SK-N-SH (cell line): ENCODE measurements at regions not wholly inside any gene's neighbourhood (a gene's known extent, or its start where the extent isn't known, plus 50 kb on each side); places are given as distances from the start of the nearest gene placed in this dataset.

Source experiments
- CTCF ChIA-PET: fragments of 300-600, 350-600 bp; formaldehyde crosslinking; extraction: SDS; loops from one replicate; lab custom pipeline; 2021; lab: Yijun Ruan, JAX
- POLR2A ChIA-PET: fragments of 350-600 bp; sonication (Branson Sonifier 250); formaldehyde crosslinking; extraction: SDS; loops from one replicate; lab custom pipeline; 2020; ENCODE audit warnings: antibody characterized with exemption, inconsistent platforms; lab: Yijun Ruan, JAX
- DNase-seq: peaks from one replicate; pipeline ENCODE4 v3.0.0; 2012
- H2AFZ ChIP-seq: fragments of 200-600 bp; sonication (generic); 2 replicates; pipeline ENCODE4 v1.8.1; 2016; ENCODE audit warnings: antibody characterized with exemption, mild to moderate bottlenecking, low read depth
- H3F3A ChIP-seq: fragments of 200-600 bp; sonication (generic); replicated peaks from 2 replicates; pipeline ENCODE3; 2016; ENCODE audit warnings: antibody characterized with exemption, mild to moderate bottlenecking; ENCODE audit not compliant: insufficient read depth
- H3K27ac ChIP-seq, 2 experiments: fragments of 200-500 bp in 1 of 2; fragments of 200-600 bp in 1 of 2; sonication (Bioruptor generic) in 1 of 2; sonication (generic), shearing (Covaris generic) in 1 of 2; 2 replicates each; pipeline versions ENCODE4 v1.5.1 to v1.6.1; 2014 to 2016; ENCODE audit warnings: low read depth in 2 of 2, inconsistent platforms in 1 of 2, low read length in 1 of 2, mild to moderate bottlenecking in 1 of 2, mixed read lengths in 1 of 2
- H3K27me3 ChIP-seq: fragments of 200-600 bp; sonication (generic), shearing (Covaris generic); 2 replicates; pipeline ENCODE4 v1.6.1; 2016; ENCODE audit warnings: mixed run types; ENCODE audit not compliant: insufficient read depth
- H3K36me3 ChIP-seq, 2 experiments: fragments of 200-500 bp in 1 of 2; fragments of 200-600 bp in 1 of 2; sonication (Bioruptor generic) in 1 of 2; sonication (generic) in 1 of 2; replicated peaks in 1 of 2; 2 replicates each; pipeline versions ENCODE3 to v1.5.1; 2014 to 2016; ENCODE audit warnings: low read length in 1 of 2, mild to moderate bottlenecking in 1 of 2; ENCODE audit not compliant: insufficient read depth in 2 of 2, control insufficient read depth in 1 of 2
- H3K4me1 ChIP-seq, 2 experiments: fragments of 200-500 bp in 1 of 2; fragments of 200-600 bp in 1 of 2; sonication (Bioruptor generic) in 1 of 2; sonication (generic), shearing (Covaris generic) in 1 of 2; 2 replicates each; pipeline versions ENCODE4 v1.5.1 to v1.6.1; 2014 to 2016; ENCODE audit warnings: low read depth in 1 of 2, low read length in 1 of 2, mixed run types in 1 of 2; ENCODE audit not compliant: insufficient read depth in 2 of 2, control insufficient read depth in 1 of 2
- H3K4me2 ChIP-seq: fragments of 200-600 bp; sonication (generic), shearing (Covaris generic); 2 replicates; pipeline ENCODE4 v1.6.1; 2017; ENCODE audit warnings: mixed run types
- H3K4me3 ChIP-seq, 2 experiments: fragments of 200-500 bp in 1 of 2; fragments of 200-600 bp in 1 of 2; sonication (Bioruptor generic) in 1 of 2; sonication (generic), shearing (Covaris generic) in 1 of 2; 2 replicates each; pipeline versions ENCODE4 v1.5.1 to v1.8.1; 2014 to 2016; ENCODE audit warnings: low read depth in 2 of 2, inconsistent platforms in 1 of 2, low read length in 1 of 2, mild to moderate bottlenecking in 1 of 2, mixed read lengths in 1 of 2, moderate library complexity in 1 of 2
- H3K79me2 ChIP-seq: fragments of 200-600 bp; sonication (generic); 2 replicates; pipeline ENCODE4 v1.8.1; 2017; ENCODE audit warnings: mild to moderate bottlenecking; ENCODE audit not compliant: insufficient read depth
- H3K9ac ChIP-seq: fragments of 200-600 bp; sonication (generic); 2 replicates; pipeline ENCODE4 v1.6.1; 2017; ENCODE audit warnings: mixed run types
- H3K9me2 ChIP-seq: fragments of 200-600 bp; sonication (generic); 2 replicates; pipeline ENCODE4 v1.6.1; 2017; ENCODE audit warnings: mixed run types
- H3K9me3 ChIP-seq: fragments of 200-600 bp; sonication (generic); 2 replicates; pipeline ENCODE4 v1.6.1; 2017; ENCODE audit warnings: mixed run types, mild to moderate bottlenecking, moderate library complexity
- H4K20me1 ChIP-seq: fragments of 200-600 bp; sonication (generic); 2 replicates; pipeline ENCODE4 v1.6.1; 2017; ENCODE audit warnings: mild to moderate bottlenecking, mixed run types; ENCODE audit not compliant: insufficient read depth
- CHD2 ChIP-seq: fragments of 150-350 bp; IDR thresholded peaks from 2 replicates; pipeline ENCODE4 v1.6.1; 2018; ENCODE audit warnings: low read length; ENCODE audit not compliant: partially characterized antibody
- ELF1 ChIP-seq: IDR thresholded peaks from 2 replicates; pipeline ENCODE4 v1.4.0; 2012
- FOXJ3 ChIP-seq: sonication (generic); formaldehyde crosslinking; IDR thresholded peaks from 2 replicates; pipeline ENCODE4 v1.5.1; 2020; ENCODE audit warnings: mild to moderate bottlenecking, missing genetic modification reagents
- JUND ChIP-seq: IDR thresholded peaks from 2 replicates; pipeline ENCODE4 v1.4.0; 2012
- MAX ChIP-seq: IDR thresholded peaks from 2 replicates; pipeline ENCODE4 v1.4.0; 2012; ENCODE audit warnings: low read depth
- MXI1 ChIP-seq: IDR thresholded peaks from 2 replicates; pipeline ENCODE4 v1.6.1; 2012; ENCODE audit warnings: mild to moderate bottlenecking, low read depth, low read length, improper control_type of control experiment
- NFIC ChIP-seq: IDR thresholded peaks from 2 replicates; pipeline ENCODE4 v1.4.0; 2012; ENCODE audit warnings: borderline replicate concordance
- POLR2AphosphoS5 ChIP-seq: IDR thresholded peaks from 2 replicates; pipeline ENCODE4 v1.6.1; 2012; ENCODE audit warnings: low read depth, low read length
- RAD21 ChIP-seq: IDR thresholded peaks from 2 replicates; pipeline ENCODE4 v1.6.1; 2012; ENCODE audit warnings: mild to moderate bottlenecking, low read length
- RCOR1 ChIP-seq: fragments of 150-350 bp; IDR thresholded peaks from 2 replicates; pipeline ENCODE4 v1.6.1; 2017; ENCODE audit warnings: antibody characterized with exemption, low read length
- REST ChIP-seq: IDR thresholded peaks from 2 replicates; pipeline ENCODE4 v1.6.1; 2012; ENCODE audit warnings: mild to moderate bottlenecking, low read depth, low read length, moderate library complexity
- RFX5 ChIP-seq: IDR thresholded peaks from 2 replicates; pipeline ENCODE4 v1.6.1; 2012; ENCODE audit warnings: mild to moderate bottlenecking, improper control_type of control experiment, low read length
- RXRA ChIP-seq: IDR thresholded peaks from 2 replicates; pipeline ENCODE4 v1.4.0; 2012; ENCODE audit warnings: low read depth, mild to moderate bottlenecking, borderline replicate concordance
- SIN3A ChIP-seq: IDR thresholded peaks from 2 replicates; pipeline ENCODE4 v1.6.1; 2012; ENCODE audit warnings: low read depth, mild to moderate bottlenecking, low read length, moderate library complexity, borderline replicate concordance
- TEAD4 ChIP-seq: IDR thresholded peaks from 2 replicates; pipeline ENCODE4 v1.4.0; 2012; ENCODE audit warnings: mild to moderate bottlenecking, borderline replicate concordance; ENCODE audit not compliant: insufficient read depth
- USF2 ChIP-seq: fragments of 150-350 bp; IDR thresholded peaks from 2 replicates; pipeline ENCODE4 v1.6.1; 2017; ENCODE audit warnings: antibody characterized with exemption, low read length, low read depth, borderline replicate concordance
- YY1 ChIP-seq: IDR thresholded peaks from 2 replicates; pipeline ENCODE4 v1.4.0; 2012; ENCODE audit warnings: low read depth, mild to moderate bottlenecking
- WGBS: methylation state at CpG from one replicate; pipeline ENCODE4 v1.1.6; 2017; ENCODE audit warnings: low lambda C conversion rate; 5-methylcytosine and 5-hydroxymethylcytosine counted together

- H3K79me2 ChIP-seq, result no peaks in the 10 kb centered on the region
- ChIA-PET CTCF (no interaction called here), POLR2A (interaction anchor here (0.7 kb wide), 1 partner anchor 157 kb away, joined by 5 read pairs; no protein-coding TSS in a partner anchor)
- no peak overlapping the region for H2AFZ ChIP-seq
- no peak overlapping the region for H3K9ac ChIP-seq
- WGBS, result 53% methylated on average over 3 of the region's 4 CpGs
- H3F3A ChIP-seq, result no peaks in the 10 kb centered on the region
- H3K4me1 ChIP-seq, result peaks cover 0 to 25% of the 10 kb centered on the region in 2 experiments; a peak in 1 of 4 replicates
- peak overlapping the region in 1 of 2 experiments; percentile 61; a peak in 1 of 4 replicates for H3K27ac ChIP-seq
- no peak for TF ChIP-seq RXRA
- no peak for TF ChIP-seq NFIC
- TF ChIP-seq REST, result no peak
- no peak for TF ChIP-seq RCOR1
- no peak for TF ChIP-seq MXI1
- no peak for TF ChIP-seq YY1
- TF ChIP-seq CHD2, result no peak
- TF ChIP-seq JUND, result no peak
- no peak for TF ChIP-seq USF2
- TF ChIP-seq POLR2AphosphoS5, result no peak
- no peak for TF ChIP-seq RAD21
- no peak for TF ChIP-seq SIN3A
- TF ChIP-seq ELF1, result no peak
- TF ChIP-seq MAX, result no peak
- TF ChIP-seq TEAD4, result no peak
- no peak for TF ChIP-seq RFX5
- TF ChIP-seq FOXJ3 (CRISPR knock-in tag), result no peak
- H3K9me2 ChIP-seq, result no peaks in the 10 kb centered on the region
- H3K36me3 ChIP-seq, result no peaks in the 10 kb centered on the region
- H3K4me2 ChIP-seq, result no peak overlapping the region
- no peak for DNase-seq
- H3K27me3 ChIP-seq, result 0 out of 2 replicates have a peak, but pooled peaks cover 14% of the 10 kb centered on the region
- no peaks in the 10 kb centered on the region for H3K9me3 ChIP-seq
- no peaks in the 10 kb centered on the region for H4K20me1 ChIP-seq
- no peak overlapping the region for H3K4me3 ChIP-seq
Measured at GRCh38 chr16:17654142-17654541, 183.4 kb upstream of the XYLT1 start.
